ENCODE measurements at regions not wholly inside any gene's neighbourhood (a gene's known extent, or its start where the extent isn't known, plus 50 kb on each side); places are given as distances from the start of the nearest gene placed in this dataset.
"Not testable (repeated sequence)": the region's sequence is repeated elsewhere in the genome, so short reads cannot be mapped to it uniquely, and the experiment has no call there.

- not testable (repeated sequence) for TF ChIP-seq POLR2A (IDR thresholded peaks at IDR 0.05)
- TF ChIP-seq, protein P1, sequence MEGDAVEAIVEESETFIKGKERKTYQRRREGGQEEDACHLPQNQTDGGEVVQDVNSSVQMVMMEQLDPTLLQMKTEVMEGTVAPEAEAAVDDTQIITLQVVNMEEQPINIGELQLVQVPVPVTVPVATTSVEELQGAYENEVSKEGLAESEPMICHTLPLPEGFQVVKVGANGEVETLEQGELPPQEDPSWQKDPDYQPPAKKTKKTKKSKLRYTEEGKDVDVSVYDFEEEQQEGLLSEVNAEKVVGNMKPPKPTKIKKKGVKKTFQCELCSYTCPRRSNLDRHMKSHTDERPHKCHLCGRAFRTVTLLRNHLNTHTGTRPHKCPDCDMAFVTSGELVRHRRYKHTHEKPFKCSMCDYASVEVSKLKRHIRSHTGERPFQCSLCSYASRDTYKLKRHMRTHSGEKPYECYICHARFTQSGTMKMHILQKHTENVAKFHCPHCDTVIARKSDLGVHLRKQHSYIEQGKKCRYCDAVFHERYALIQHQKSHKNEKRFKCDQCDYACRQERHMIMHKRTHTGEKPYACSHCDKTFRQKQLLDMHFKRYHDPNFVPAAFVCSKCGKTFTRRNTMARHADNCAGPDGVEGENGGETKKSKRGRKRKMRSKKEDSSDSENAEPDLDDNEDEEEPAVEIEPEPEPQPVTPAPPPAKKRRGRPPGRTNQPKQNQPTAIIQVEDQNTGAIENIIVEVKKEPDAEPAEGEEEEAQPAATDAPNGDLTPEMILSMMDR (IDR thresholded peaks at IDR 0.05) = not testable (repeated sequence)
Measured at GRCh38 chrX:150216000-150216399, 147.1 kb upstream of the MAMLD1 start.
